ENCODE measurements at regions not wholly inside any gene's neighbourhood (a gene's known extent, or its start where the extent isn't known, plus 50 kb on each side); places are given as distances from the start of the nearest gene placed in this dataset.
"Not testable (repeated sequence)": the region's sequence is repeated elsewhere in the genome, so short reads cannot be mapped to it uniquely, and the experiment has no call there.

GRCh38 chr11:25625094-25625493 lies 706.8 kb upstream of the ANO3 start:
- no peak for DNase-seq (ENCODE audit: low read depth in 2 of 2)
- no peak overlapping the region for H3K27ac ChIP-seq (ENCODE audit: insufficient read depth, low read length)
- no peaks in the 10 kb centered on the region for H3K9me3 ChIP-seq (ENCODE audit: control insufficient read depth, insufficient read depth, low read depth, low read length)
- no peak overlapping the region for H3K4me3 ChIP-seq (replicated peaks in 1 of 4; ENCODE audit: control extremely low read depth in 1 of 4, insufficient read depth in 1 of 4, low read depth in 3 of 4, low read length in 4 of 4)
- no peaks in the 10 kb centered on the region for H4K20me1 ChIP-seq (ENCODE audit: control insufficient read depth, extremely low read depth, insufficient read depth, low read length)
- H2AFZ ChIP-seq (ENCODE audit: low read length) = no peak overlapping the region
- H3K4me2 ChIP-seq (ENCODE audit: extremely low read depth, insufficient read depth, low read length) = no peak overlapping the region
- H3K27me3 ChIP-seq (ENCODE audit: control insufficient read depth, insufficient read depth, low read length) = no peaks in the 10 kb centered on the region
- no peaks in the 10 kb centered on the region for H3K79me2 ChIP-seq (ENCODE audit: control insufficient read depth, insufficient read depth, low read length)
- H3K36me3 ChIP-seq (ENCODE audit: control insufficient read depth, insufficient read depth, low read length) = no peaks in the 10 kb centered on the region
- H3K9ac ChIP-seq (ENCODE audit: insufficient read depth, low read length) = no peak overlapping the region
- no peaks in the 10 kb centered on the region for H3K4me1 ChIP-seq (ENCODE audit: control insufficient read depth, extremely low read depth, insufficient read depth, low read length)
- no peak for TF ChIP-seq EZH2 (IDR thresholded peaks at IDR 0.05; ENCODE audit: low read length, missing control alignments)
- no peak for TF ChIP-seq CTCF (conservative IDR thresholded peaks at IDR 0.05 in 1 of 2, IDR thresholded peaks at IDR 0.05 in 1 of 2; ENCODE audit: low read depth in 1 of 2, low read length in 2 of 2)

- Histone ChIP-seq H3K9ac (ENCODE audit: insufficient read depth, low read length) (no peak overlapping the region), H3K9me3 (ENCODE audit: control insufficient read depth, insufficient read depth, low read depth, low read length) (no peaks in the 10 kb centered on the region), H4K20me1 (ENCODE audit: control insufficient read depth, extremely low read depth, insufficient read depth, low read length) (no peaks in the 10 kb centered on the region), H3K4me1 (ENCODE audit: control insufficient read depth, extremely low read depth, insufficient read depth, low read length) (no peaks in the 10 kb centered on the region), H3K79me2 (ENCODE audit: control insufficient read depth, insufficient read depth, low read length) (no peaks in the 10 kb centered on the region), H3K4me2 (ENCODE audit: extremely low read depth, insufficient read depth, low read length) (no peak overlapping the region), H3K36me3 (ENCODE audit: control insufficient read depth, insufficient read depth, low read length) (no peaks in the 10 kb centered on the region), H2AFZ (ENCODE audit: low read length) (no peak overlapping the region), H3K27me3 (ENCODE audit: control insufficient read depth, insufficient read depth, low read length) (no peaks in the 10 kb centered on the region), H3K27ac (ENCODE audit: insufficient read depth, low read length) (no peak overlapping the region), H3K4me3 (replicated peaks in 1 of 4; ENCODE audit: control extremely low read depth in 1 of 4, insufficient read depth in 1 of 4, low read depth in 3 of 4, low read length in 4 of 4) (no peak overlapping the region)
- no peak for DNase-seq (ENCODE audit: low read depth in 2 of 2)
- TF ChIP-seq CTCF (conservative IDR thresholded peaks at IDR 0.05 in 1 of 2, IDR thresholded peaks at IDR 0.05 in 1 of 2; ENCODE audit: low read depth in 1 of 2, low read length in 2 of 2) = no peak
- TF ChIP-seq EZH2 (IDR thresholded peaks at IDR 0.05; ENCODE audit: low read length, missing control alignments) = no peak
Observed at GRCh38 chr11:25628030-25628429, 703.9 kb upstream of the ANO3 start.

- no peaks in the 10 kb centered on the region for H3K4me1 ChIP-seq (ENCODE audit: control insufficient read depth, extremely low read depth, insufficient read depth, low read length)
- no peak overlapping the region for H3K27ac ChIP-seq (ENCODE audit: insufficient read depth, low read length)
- no peaks in the 10 kb centered on the region for H3K27me3 ChIP-seq (ENCODE audit: control insufficient read depth, insufficient read depth, low read length)
- no peak overlapping the region for H3K9ac ChIP-seq (ENCODE audit: insufficient read depth, low read length)
- H3K4me3 ChIP-seq (replicated peaks in 1 of 4; ENCODE audit: control extremely low read depth in 1 of 4, insufficient read depth in 1 of 4, low read depth in 3 of 4, low read length in 4 of 4) = no peak overlapping the region
- no peaks in the 10 kb centered on the region for H3K36me3 ChIP-seq (ENCODE audit: control insufficient read depth, insufficient read depth, low read length)
- no peak overlapping the region for H3K4me2 ChIP-seq (ENCODE audit: extremely low read depth, insufficient read depth, low read length)
- DNase-seq (ENCODE audit: low read depth in 2 of 2) = no peak
- no peaks in the 10 kb centered on the region for H4K20me1 ChIP-seq (ENCODE audit: control insufficient read depth, extremely low read depth, insufficient read depth, low read length)
- TF ChIP-seq CTCF (conservative IDR thresholded peaks at IDR 0.05 in 1 of 2, IDR thresholded peaks at IDR 0.05 in 1 of 2; ENCODE audit: low read depth in 1 of 2, low read length in 2 of 2) = no peak
- no peak for TF ChIP-seq EZH2 (IDR thresholded peaks at IDR 0.05; ENCODE audit: low read length, missing control alignments)
- H3K9me3 ChIP-seq (ENCODE audit: control insufficient read depth, insufficient read depth, low read depth, low read length) = no peaks in the 10 kb centered on the region
- H3K79me2 ChIP-seq (ENCODE audit: control insufficient read depth, insufficient read depth, low read length) = no peaks in the 10 kb centered on the region
- no peak overlapping the region for H2AFZ ChIP-seq (ENCODE audit: low read length)
Observed at GRCh38 chr11:25633230-25633629, 698.7 kb upstream of the ANO3 start.

- H3K27ac ChIP-seq (ENCODE audit: insufficient read depth, low read length); H4K20me1 ChIP-seq (ENCODE audit: control insufficient read depth, extremely low read depth, insufficient read depth, low read length); H3K79me2 ChIP-seq (ENCODE audit: control insufficient read depth, insufficient read depth, low read length); H3K9me3 ChIP-seq (ENCODE audit: control insufficient read depth, insufficient read depth, low read depth, low read length); H3K27me3 ChIP-seq (ENCODE audit: control insufficient read depth, insufficient read depth, low read length); H3K4me1 ChIP-seq (ENCODE audit: control insufficient read depth, extremely low read depth, insufficient read depth, low read length); H3K4me2 ChIP-seq (ENCODE audit: extremely low read depth, insufficient read depth, low read length); DNase-seq (ENCODE audit: low read depth in 2 of 2); H3K4me3 ChIP-seq (replicated peaks in 1 of 4; ENCODE audit: control extremely low read depth in 1 of 4, insufficient read depth in 1 of 4, low read depth in 3 of 4, low read length in 4 of 4); H2AFZ ChIP-seq (ENCODE audit: low read length); H3K9ac ChIP-seq (ENCODE audit: insufficient read depth, low read length); H3K36me3 ChIP-seq (ENCODE audit: control insufficient read depth, insufficient read depth, low read length): not testable (repeated sequence)
Observed at GRCh38 chr11:25649220-25649619, 682.7 kb upstream of the ANO3 start.

Measured in fibroblast of lung (primary cell).